Dermis blood vessel endothelial cell (primary cell): ENCODE measurements at regions not wholly inside any gene's neighbourhood (a gene's known extent, or its start where the extent isn't known, plus 50 kb on each side); places are given as distances from the start of the nearest gene placed in this dataset.

Experiments
- DNase-seq: peaks from one replicate; pipeline ENCODE4 v3.0.0; 2010

GRCh38 chr1:234988155-234988517, 140.5 kb downstream of the TOMM20 start:
- DNase-seq = no peak

GRCh38 chr1:234987415-234988154, 141.1 kb downstream of the TOMM20 start:
- DNase-seq = peak; percentile 95

- DNase-seq = peak; percentile 92
Measured at GRCh38 chr1:234986750-234987414, 141.8 kb downstream of the TOMM20 start.

GRCh38 chr1:234985516-234986294, 142.9 kb downstream of the TOMM20 start:
- no peak for DNase-seq

- no peak for DNase-seq
Measured at GRCh38 chr1:234985007-234985370, 143.6 kb downstream of the TOMM20 start.

GRCh38 chr1:234983564-234984238, 144.9 kb downstream of the TOMM20 start:
- no peak for DNase-seq

- no peak for DNase-seq
Measured at GRCh38 chr1:234981758-234982157, 146.9 kb downstream of the TOMM20 start.

GRCh38 chr1:234980645-234981396, 147.8 kb downstream of the TOMM20 start:
- DNase-seq = peak; percentile 96

GRCh38 chr1:234980291-234980644, 148.4 kb downstream of the TOMM20 start:
- DNase-seq = peak; percentile 70

- peak; percentile 35 for DNase-seq
Measured at GRCh38 chr1:234979296-234980279, 149.0 kb downstream of the TOMM20 start.

- DNase-seq = peak; percentile 94
Measured at GRCh38 chr1:234978397-234979295, 150.0 kb downstream of the TOMM20 start.

GRCh38 chr1:234977875-234978396, 150.7 kb downstream of the TOMM20 start:
- peak; percentile 73 for DNase-seq

- DNase-seq = no peak
Measured at GRCh38 chr1:234976861-234977680, 151.6 kb downstream of the TOMM20 start.

- no peak for DNase-seq
Measured at GRCh38 chr1:234975941-234976860, 152.4 kb downstream of the TOMM20 start.

GRCh38 chr1:234975122-234975940, 153.3 kb downstream of the TOMM20 start:
- DNase-seq = peak; percentile 91

- DNase-seq = no peak
Measured at GRCh38 chr1:234973426-234974250, 155.0 kb downstream of the TOMM20 start.
